ENCODE measurements at regions not wholly inside any gene's neighbourhood (a gene's known extent, or its start where the extent isn't known, plus 50 kb on each side); places are given as distances from the start of the nearest gene placed in this dataset.
"Not testable (repeated sequence)": the region's sequence is repeated elsewhere in the genome, so short reads cannot be mapped to it uniquely, and the experiment has no call there.

GRCh38 chr4:60389633-60390032 is 810.5 kb upstream of the ADGRL3 start:
- Mint-ChIP-seq H3K27ac (no peak overlapping the region), H3K4me1 (ENCODE audit: low read depth) (no peaks in the 10 kb centered on the region), H3K9me3 (peaks cover 43% of the 10 kb centered on the region), H3K36me3 (ENCODE audit: low read depth) (no peaks in the 10 kb centered on the region), H3K27me3 (ENCODE audit: low read depth) (no peaks in the 10 kb centered on the region), H3K4me3 (ENCODE audit: low read depth) (no peak overlapping the region)
- intact Hi-C loops (cut with micrococcal nuclease), result no loop called here
- no peak for DNase-seq (ENCODE audit: low spot score)

DNA sequence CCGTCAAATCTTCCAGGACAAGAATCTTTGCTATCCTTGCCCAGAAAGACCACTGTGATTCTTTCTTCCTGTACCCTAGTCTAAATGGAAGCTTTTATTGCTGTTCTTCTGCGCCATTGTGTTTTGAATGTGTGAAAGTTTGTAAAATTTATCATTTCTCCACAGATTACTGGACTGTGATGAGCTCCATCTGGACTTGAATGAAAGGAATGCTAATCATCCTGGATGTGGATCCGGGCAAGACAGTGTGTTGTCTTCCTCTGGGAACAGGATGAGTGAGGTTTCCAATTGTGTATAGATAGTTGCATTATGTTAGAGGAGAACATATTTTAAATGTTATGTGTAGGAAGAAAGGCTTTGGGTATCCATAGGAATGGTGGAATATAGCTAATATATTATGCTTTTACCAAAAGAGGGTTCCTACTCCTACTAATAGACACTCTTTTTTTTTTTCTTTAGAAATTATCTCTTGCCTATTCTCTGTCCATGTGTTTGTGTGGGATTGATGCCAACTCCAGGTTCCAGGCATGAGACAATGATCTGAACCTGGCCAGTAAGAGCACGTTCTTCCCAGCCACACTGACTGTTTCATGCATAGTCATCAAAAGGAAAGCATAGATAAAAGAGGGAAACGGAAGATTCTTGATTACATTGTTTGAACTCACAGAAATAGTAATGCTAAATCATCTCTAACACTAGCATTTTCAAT is 803.6 kb upstream of the ADGRL3 start:
- no peak overlapping the region for H3K4me3 Mint-ChIP-seq (ENCODE audit: low read depth)
- intact Hi-C loops (cut with micrococcal nuclease), result no loop called here
- no peak overlapping the region for H3K27ac Mint-ChIP-seq

DNA sequence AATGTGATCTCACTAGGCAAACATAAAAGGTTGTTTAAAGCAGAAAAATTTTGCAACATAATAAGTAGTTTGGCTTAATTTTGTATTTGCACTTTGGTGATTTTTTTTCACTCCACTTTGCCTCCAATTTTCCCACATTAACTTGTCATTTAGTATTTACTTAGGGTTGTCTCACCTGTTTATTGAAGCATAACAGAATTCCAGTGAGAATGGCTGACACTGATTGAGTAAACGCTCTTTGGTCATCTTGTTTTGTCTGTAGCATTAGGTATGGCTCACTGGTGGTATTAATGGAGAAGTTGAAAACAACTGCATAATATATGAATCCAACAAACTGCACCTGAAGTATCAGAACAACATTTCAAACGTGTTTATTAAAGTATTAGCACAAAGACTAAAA is 799.5 kb upstream of the ADGRL3 start:
- no peak for DNase-seq (ENCODE audit: low spot score)
- no peak overlapping the region for H3K4me3 Mint-ChIP-seq (ENCODE audit: low read depth)
- no peaks in the 10 kb centered on the region for H3K27me3 Mint-ChIP-seq (ENCODE audit: low read depth)
- no peaks in the 10 kb centered on the region for H3K36me3 Mint-ChIP-seq (ENCODE audit: low read depth)
- H3K27ac Mint-ChIP-seq, result no peak overlapping the region
- H3K9me3 Mint-ChIP-seq, result peaks cover 30% of the 10 kb centered on the region
- H3K4me1 Mint-ChIP-seq (ENCODE audit: low read depth), result no peaks in the 10 kb centered on the region
- intact Hi-C loops (cut with micrococcal nuclease), result no loop called here

More for the DNA sequence above, 803.6 kb upstream of the ADGRL3 start:
- H3K27me3 Mint-ChIP-seq (ENCODE audit: low read depth), result no peaks in the 10 kb centered on the region
- no peak for DNase-seq (ENCODE audit: low spot score)
- no peaks in the 10 kb centered on the region for H3K4me1 Mint-ChIP-seq (ENCODE audit: low read depth)
- H3K36me3 Mint-ChIP-seq (ENCODE audit: low read depth), result no peaks in the 10 kb centered on the region
- peaks cover 35% of the 10 kb centered on the region for H3K9me3 Mint-ChIP-seq

GRCh38 chr4:60404027-60404426 is 796.1 kb upstream of the ADGRL3 start:
- no peaks in the 10 kb centered on the region for H3K4me1 Mint-ChIP-seq (ENCODE audit: low read depth)
- H3K9me3 Mint-ChIP-seq, result peaks cover 33% of the 10 kb centered on the region
- no peak for DNase-seq (ENCODE audit: low spot score)
- no peaks in the 10 kb centered on the region for H3K36me3 Mint-ChIP-seq (ENCODE audit: low read depth)
- no peak overlapping the region for H3K4me3 Mint-ChIP-seq (ENCODE audit: low read depth)
- no peaks in the 10 kb centered on the region for H3K27me3 Mint-ChIP-seq (ENCODE audit: low read depth)
- no peak overlapping the region for H3K27ac Mint-ChIP-seq
- intact Hi-C loops (cut with micrococcal nuclease), result no loop called here

DNA sequence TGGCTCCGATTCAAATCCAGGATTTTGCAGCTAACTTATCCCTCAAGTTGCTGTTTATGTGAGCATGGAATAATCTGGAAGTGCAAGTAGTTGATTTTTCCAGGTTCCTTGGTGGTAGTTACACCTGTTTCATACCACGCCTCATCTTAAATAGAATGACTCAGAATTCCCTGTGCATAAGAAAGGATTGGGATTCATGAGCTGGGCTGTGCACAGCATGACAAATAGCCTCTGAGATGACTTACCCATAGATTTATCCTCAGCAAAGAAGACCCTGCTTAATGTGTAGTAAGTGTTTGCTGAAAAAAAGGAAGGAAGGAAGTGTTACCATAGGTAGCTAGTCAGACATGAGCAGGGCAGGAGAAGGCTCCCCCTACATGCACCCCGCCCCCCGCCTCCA is 777.7 kb upstream of the ADGRL3 start:
- no peak overlapping the region for H3K27ac Mint-ChIP-seq
- no peaks in the 10 kb centered on the region for H3K36me3 Mint-ChIP-seq (ENCODE audit: low read depth)
- intact Hi-C loops (cut with micrococcal nuclease), result no loop called here
- no peak for DNase-seq (ENCODE audit: low spot score)
- H3K27me3 Mint-ChIP-seq (ENCODE audit: low read depth), result no peaks in the 10 kb centered on the region
- no peaks in the 10 kb centered on the region for H3K4me1 Mint-ChIP-seq (ENCODE audit: low read depth)
- peaks cover 31% of the 10 kb centered on the region for H3K9me3 Mint-ChIP-seq
- no peak overlapping the region for H3K4me3 Mint-ChIP-seq (ENCODE audit: low read depth)

DNA sequence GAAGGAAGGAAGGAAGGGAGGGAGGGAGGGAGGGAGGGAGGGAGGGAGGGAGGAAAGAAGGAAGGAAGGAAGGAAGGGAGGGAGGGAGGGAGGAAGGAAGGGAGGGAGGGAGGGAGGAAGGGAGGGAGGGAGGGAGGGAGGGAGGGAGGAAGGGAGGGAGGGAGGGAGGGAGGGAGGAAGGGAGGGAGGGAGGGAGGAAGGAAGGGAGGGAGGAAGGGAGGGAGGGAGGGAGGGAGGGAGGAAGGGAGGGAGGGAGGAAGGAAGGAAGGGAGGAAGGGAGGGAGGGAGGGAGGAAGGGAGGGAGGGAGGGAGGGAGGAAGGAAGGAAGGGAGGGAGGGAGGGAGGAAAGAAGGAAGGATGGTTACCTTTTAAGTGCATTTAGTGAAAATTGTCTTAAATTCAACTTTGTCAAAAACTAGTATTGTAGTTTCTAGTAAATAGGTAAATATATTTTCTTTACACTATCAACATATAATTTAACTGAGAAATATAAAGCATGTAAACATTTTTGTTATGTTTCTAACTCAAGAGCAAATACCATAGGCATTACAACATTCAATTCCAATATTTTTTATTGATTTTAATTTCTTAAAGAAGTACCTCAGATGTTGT is 776.4 kb upstream of the ADGRL3 start:
- intact Hi-C loops (cut with micrococcal nuclease); H3K4me1 Mint-ChIP-seq (ENCODE audit: low read depth); H3K36me3 Mint-ChIP-seq (ENCODE audit: low read depth); H3K27ac Mint-ChIP-seq; DNase-seq (ENCODE audit: low spot score); H3K27me3 Mint-ChIP-seq (ENCODE audit: low read depth); H3K4me3 Mint-ChIP-seq (ENCODE audit: low read depth): not testable (repeated sequence)
- H3K9me3 Mint-ChIP-seq, result peaks cover 25% of the 10 kb centered on the region

DNA sequence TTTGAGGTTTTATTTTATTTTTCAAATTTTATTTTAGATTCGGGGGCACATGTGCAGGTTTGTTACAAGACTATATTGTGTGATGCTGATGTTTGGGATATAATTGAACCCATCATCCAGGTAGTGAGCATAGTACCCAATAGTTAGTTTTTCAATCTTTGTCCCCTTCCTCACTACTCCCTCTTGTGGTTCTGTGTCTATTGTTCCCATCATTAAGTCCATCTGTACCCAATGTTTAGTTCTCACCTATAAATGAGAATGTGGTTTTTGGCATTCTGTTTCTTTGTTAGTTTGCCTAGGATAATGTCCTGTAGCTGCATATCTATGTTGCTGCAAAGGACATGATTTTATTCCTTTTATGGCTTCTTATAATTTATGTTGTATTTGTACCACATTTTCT is 767.2 kb upstream of the ADGRL3 start:
- DNase-seq (ENCODE audit: low spot score), result no peak
- Mint-ChIP-seq H3K4me3 (ENCODE audit: low read depth) (no peak overlapping the region), H3K27ac (no peak overlapping the region), H3K4me1 (ENCODE audit: low read depth) (no peaks in the 10 kb centered on the region), H3K9me3 (peaks cover 39% of the 10 kb centered on the region), H3K36me3 (ENCODE audit: low read depth) (no peaks in the 10 kb centered on the region), H3K27me3 (ENCODE audit: low read depth) (no peaks in the 10 kb centered on the region)
- intact Hi-C loops (cut with micrococcal nuclease), result no loop called here

DNA sequence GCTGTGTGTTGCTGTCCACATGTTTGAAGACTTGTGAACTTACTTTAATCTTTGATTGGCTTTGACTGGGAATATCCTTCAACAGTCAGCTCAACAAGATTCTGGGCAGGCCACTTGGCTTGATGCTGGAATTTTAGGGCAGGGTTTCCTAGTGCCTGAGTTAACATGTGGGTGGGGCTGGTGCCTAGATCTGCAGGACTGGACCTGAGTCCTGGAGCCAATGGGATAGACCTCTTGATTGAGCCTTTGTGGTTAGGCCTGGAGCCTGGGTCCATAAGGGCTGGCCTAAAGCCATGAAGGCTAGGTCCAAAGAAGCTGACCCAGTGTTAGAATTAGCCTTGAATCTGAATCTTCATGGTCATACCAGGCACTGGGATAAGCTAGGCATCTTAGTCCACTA is 757.1 kb upstream of the ADGRL3 start:
- Mint-ChIP-seq H3K9me3 (peaks cover 45% of the 10 kb centered on the region), H3K27me3 (ENCODE audit: low read depth) (no peaks in the 10 kb centered on the region), H3K4me1 (ENCODE audit: low read depth) (no peaks in the 10 kb centered on the region), H3K4me3 (ENCODE audit: low read depth) (no peak overlapping the region), H3K27ac (no peak overlapping the region), H3K36me3 (ENCODE audit: low read depth) (no peaks in the 10 kb centered on the region)
- DNase-seq (ENCODE audit: low spot score), result no peak
- intact Hi-C loops (cut with micrococcal nuclease), result no loop called here

GRCh38 chr4:60443796-60444195 is 756.3 kb upstream of the ADGRL3 start:
- Mint-ChIP-seq H3K27me3 (ENCODE audit: low read depth) (no peaks in the 10 kb centered on the region), H3K4me1 (ENCODE audit: low read depth) (no peaks in the 10 kb centered on the region), H3K36me3 (ENCODE audit: low read depth) (no peaks in the 10 kb centered on the region), H3K4me3 (ENCODE audit: low read depth) (no peak overlapping the region), H3K9me3 (peaks cover 46% of the 10 kb centered on the region), H3K27ac (no peak overlapping the region)
- no peak for DNase-seq (ENCODE audit: low spot score)
- intact Hi-C loops (cut with micrococcal nuclease), result no loop called here

- H3K27me3 Mint-ChIP-seq (ENCODE audit: low read depth), result no peaks in the 10 kb centered on the region
- H3K36me3 Mint-ChIP-seq (ENCODE audit: low read depth), result no peaks in the 10 kb centered on the region
- no peaks in the 10 kb centered on the region for H3K4me1 Mint-ChIP-seq (ENCODE audit: low read depth)
- intact Hi-C loops (cut with micrococcal nuclease), result no loop called here
- peaks cover 31% of the 10 kb centered on the region for H3K9me3 Mint-ChIP-seq
- H3K27ac Mint-ChIP-seq, result no peak overlapping the region
- no peak for DNase-seq (ENCODE audit: low spot score)
- H3K4me3 Mint-ChIP-seq (ENCODE audit: low read depth), result no peak overlapping the region
Observed at GRCh38 chr4:60450054-60450453, 750.1 kb upstream of the ADGRL3 start.

- Mint-ChIP-seq H3K36me3 (ENCODE audit: low read depth) (no peaks in the 10 kb centered on the region), H3K9me3 (peaks cover 35% of the 10 kb centered on the region), H3K27ac (no peak overlapping the region), H3K4me1 (ENCODE audit: low read depth) (no peaks in the 10 kb centered on the region), H3K4me3 (ENCODE audit: low read depth) (no peak overlapping the region), H3K27me3 (ENCODE audit: low read depth) (no peaks in the 10 kb centered on the region)
- intact Hi-C loops (cut with micrococcal nuclease), result no loop called here
- no peak for DNase-seq (ENCODE audit: low spot score)
Observed at GRCh38 chr4:60452266-60452665, 747.9 kb upstream of the ADGRL3 start.

DNA sequence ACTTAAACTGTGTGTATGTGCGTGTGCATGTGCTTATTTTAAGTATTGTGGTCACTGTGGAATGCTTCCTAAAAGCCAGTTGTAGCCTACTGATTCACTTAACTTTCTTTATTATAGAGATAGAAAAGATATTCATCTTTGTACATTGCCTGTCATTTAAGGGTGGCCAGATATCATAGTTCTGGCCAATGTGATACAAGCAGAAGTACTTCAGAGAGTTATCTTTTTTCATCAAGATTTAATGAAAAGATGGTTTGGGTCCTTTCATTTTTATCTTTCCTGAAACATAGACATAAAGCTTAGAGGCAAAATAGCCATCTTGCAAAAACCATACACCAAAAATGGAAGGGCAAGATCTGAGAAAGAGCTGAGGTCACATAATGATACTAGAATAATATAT is 744.7 kb upstream of the ADGRL3 start:
- H3K9me3 Mint-ChIP-seq, result peaks cover 38% of the 10 kb centered on the region
- no peaks in the 10 kb centered on the region for H3K36me3 Mint-ChIP-seq (ENCODE audit: low read depth)
- H3K4me1 Mint-ChIP-seq (ENCODE audit: low read depth), result no peaks in the 10 kb centered on the region
- no peak overlapping the region for H3K4me3 Mint-ChIP-seq (ENCODE audit: low read depth)
- no peak for DNase-seq (ENCODE audit: low spot score)
- H3K27ac Mint-ChIP-seq, result no peak overlapping the region
- intact Hi-C loops (cut with micrococcal nuclease), result no loop called here
- H3K27me3 Mint-ChIP-seq (ENCODE audit: low read depth), result no peaks in the 10 kb centered on the region

GRCh38 chr4:60461551-60461950 is 738.6 kb upstream of the ADGRL3 start:
- Mint-ChIP-seq H3K27ac (no peak overlapping the region), H3K27me3 (ENCODE audit: low read depth) (no peaks in the 10 kb centered on the region), H3K9me3 (peaks cover 39% of the 10 kb centered on the region), H3K4me1 (ENCODE audit: low read depth) (no peaks in the 10 kb centered on the region), H3K36me3 (ENCODE audit: low read depth) (no peaks in the 10 kb centered on the region), H3K4me3 (ENCODE audit: low read depth) (no peak overlapping the region)
- no peak for DNase-seq (ENCODE audit: low spot score)
- intact Hi-C loops (cut with micrococcal nuclease), result no loop called here

Data from activated T-helper 2 cell treated with anti-CD3 and anti-CD28 coated beads, Interferon-gamma antibody, Interleukin-2, Interleukin-4, amounts not matched to agents 10 μg/mL and 5 μg/mL and 100 μg/mL, durations not matched to agents 14 hours and 24 hours and 36 hours (primary cell).